SKM-1 treated with dmso at 0.1 percent for 144 hours (cell line): ENCODE measurements at regions not wholly inside any gene's neighbourhood (a gene's known extent, or its start where the extent isn't known, plus 50 kb on each side); places are given as distances from the start of the nearest gene placed in this dataset.

Experiments
- DNase-seq: peaks from one replicate; lab custom pipeline; 2025; ENCODE audit not compliant: unreplicated experiment; lab: John Stamatoyannopoulos, UW

- DNase-seq: no peak
Observed at GRCh38 chr17:33964344-33964979, 290.6 kb upstream of the CCL2 start.

GRCh38 chr17:33966410-33967059 is 288.6 kb upstream of the CCL2 start:
- DNase-seq: no peak

GRCh38 chr17:33967608-33968349 is 287.3 kb upstream of the CCL2 start:
- DNase-seq: no peak

GRCh38 chr17:33968350-33969044 is 286.6 kb upstream of the CCL2 start:
- DNase-seq: no peak

- DNase-seq: no peak
Observed at GRCh38 chr17:33970279-33970678, 284.8 kb upstream of the CCL2 start.

GRCh38 chr17:33972763-33973162 is 282.3 kb upstream of the CCL2 start:
- DNase-seq: no peak

GRCh38 chr17:33973491-33973890 is 281.6 kb upstream of the CCL2 start:
- no peak for DNase-seq

GRCh38 chr17:33974276-33974675 is 280.8 kb upstream of the CCL2 start:
- DNase-seq: no peak

- no peak for DNase-seq
Observed at GRCh38 chr17:33976831-33977230, 278.3 kb upstream of the CCL2 start.

- no peak for DNase-seq
Observed at GRCh38 chr17:33977729-33978514, 277.2 kb upstream of the CCL2 start.

GRCh38 chr17:33978889-33979288 is 276.2 kb upstream of the CCL2 start:
- no peak for DNase-seq

- no peak for DNase-seq
Observed at GRCh38 chr17:33980193-33980592, 274.9 kb upstream of the CCL2 start.

- DNase-seq: no peak
Observed at GRCh38 chr17:33981711-33982601, 273.1 kb upstream of the CCL2 start.

- no peak for DNase-seq
Observed at GRCh38 chr17:33982909-33983308, 272.2 kb upstream of the CCL2 start.

GRCh38 chr17:33983824-33984574 is 271.1 kb upstream of the CCL2 start:
- no peak for DNase-seq

GRCh38 chr17:33986088-33986487 is 269.0 kb upstream of the CCL2 start:
- no peak for DNase-seq

- DNase-seq: no peak
Observed at GRCh38 chr17:33986566-33986965, 268.5 kb upstream of the CCL2 start.

GRCh38 chr17:33987162-33987561 is 267.9 kb upstream of the CCL2 start:
- DNase-seq: no peak
